Activated T-cell treated with anti-CD3 and anti-CD28 coated beads, Interleukin-2, amount 50 U/mL, for 4 hours (primary cell): ENCODE measurements at regions not wholly inside any gene's neighbourhood (a gene's known extent, or its start where the extent isn't known, plus 50 kb on each side); places are given as distances from the start of the nearest gene placed in this dataset.

Source experiments
- ATAC-seq, 2 donors: fragments of 200-7000 bp; cut with Tn5 transposase; one replicate each; pipeline ENCODE4 v1.10.0; 2021
- DNase-seq: peaks from one replicate; pipeline ENCODE4 v3.0.0-alpha.2; 2020
- H3K27me3 Mint-ChIP-seq: one replicate; pipeline ENCODE4 v1.8.0; 2021; ENCODE audit warnings: low read depth, mixed read lengths
- H3K36me3 Mint-ChIP-seq: one replicate; pipeline ENCODE4 v1.8.0; 2022; ENCODE audit warnings: mixed read lengths; ENCODE audit not compliant: insufficient read depth
- H3K4me1 Mint-ChIP-seq: one replicate; pipeline ENCODE4 v1.8.0; 2021; ENCODE audit warnings: low read depth, mixed read lengths
- H3K4me3 Mint-ChIP-seq: one replicate; pipeline ENCODE4 v1.8.0; 2021; ENCODE audit warnings: mild to moderate bottlenecking, moderate library complexity, mixed read lengths
- H3K9me3 Mint-ChIP-seq: one replicate; pipeline ENCODE4 v1.8.0; 2021; ENCODE audit warnings: mixed read lengths

DNA sequence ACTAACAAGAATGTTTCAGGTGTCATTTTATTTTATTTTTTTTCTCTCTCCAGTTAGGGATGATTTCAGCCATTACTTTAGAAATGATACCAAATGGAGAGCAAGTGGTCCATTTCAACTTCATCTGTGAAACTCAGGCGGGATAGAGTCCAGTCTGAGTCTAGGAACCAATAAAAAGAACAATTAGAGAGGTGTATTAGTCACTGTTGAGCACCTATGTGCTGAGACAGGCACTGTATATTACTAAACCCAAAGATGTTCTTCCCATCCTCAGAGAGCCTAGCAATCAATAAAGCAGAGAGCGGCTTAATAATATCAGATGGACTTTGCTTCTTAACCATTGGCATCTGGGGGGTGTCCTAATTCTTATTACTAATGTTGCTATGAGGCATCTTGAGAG, 410.3 kb upstream of the SLC24A2 start:
- H3K27me3 Mint-ChIP-seq, result no peaks in the 10 kb centered on the region
- H3K4me3 Mint-ChIP-seq, result no peak overlapping the region
- H3K36me3 Mint-ChIP-seq, result no peaks in the 10 kb centered on the region
- peaks cover 18% of the 10 kb centered on the region for H3K4me1 Mint-ChIP-seq
- peaks cover 9% of the 10 kb centered on the region for H3K9me3 Mint-ChIP-seq
- no peak for ATAC-seq
- no peak for DNase-seq

DNA sequence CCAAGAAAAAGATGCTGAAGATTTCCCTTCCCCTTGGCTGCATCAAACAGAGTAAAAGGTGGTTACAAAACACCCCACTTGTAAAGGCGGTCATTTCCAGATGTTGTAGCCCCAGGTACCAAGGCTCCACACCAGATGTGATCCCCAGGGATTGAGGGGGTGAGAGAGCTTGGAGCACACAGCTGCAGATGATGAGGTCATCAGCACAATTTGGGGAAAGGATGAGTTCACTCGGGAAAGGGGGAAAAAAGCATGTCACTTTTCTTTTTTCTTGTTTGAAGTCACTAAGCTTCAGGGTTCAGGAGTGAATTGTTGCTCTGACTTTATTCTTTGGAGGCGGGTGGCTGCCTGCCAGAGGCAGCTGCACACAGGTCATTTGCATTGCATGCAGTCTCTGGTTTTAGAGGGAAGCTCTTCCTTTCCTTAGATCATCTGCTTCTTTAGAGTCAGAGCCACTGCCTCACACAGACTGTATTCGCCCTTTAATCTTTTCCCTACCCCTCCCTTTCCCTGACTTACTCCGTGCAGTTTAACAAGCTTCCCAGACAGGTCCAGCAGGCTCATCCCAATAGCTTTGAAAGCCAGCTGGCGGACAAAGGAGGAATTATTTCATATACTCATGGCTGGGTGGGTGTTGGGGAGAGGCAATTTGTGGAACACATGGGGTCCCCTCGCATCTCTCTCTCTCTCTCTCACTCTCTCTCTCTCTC, 409.3 kb upstream of the SLC24A2 start:
- H3K4me1 Mint-ChIP-seq, result peaks cover 15% of the 10 kb centered on the region
- H3K9me3 Mint-ChIP-seq, result peaks cover 9% of the 10 kb centered on the region
- H3K4me3 Mint-ChIP-seq, result no peak overlapping the region
- no peak for ATAC-seq
- H3K36me3 Mint-ChIP-seq, result no peaks in the 10 kb centered on the region
- DNase-seq, result no peak
- no peaks in the 10 kb centered on the region for H3K27me3 Mint-ChIP-seq

DNA sequence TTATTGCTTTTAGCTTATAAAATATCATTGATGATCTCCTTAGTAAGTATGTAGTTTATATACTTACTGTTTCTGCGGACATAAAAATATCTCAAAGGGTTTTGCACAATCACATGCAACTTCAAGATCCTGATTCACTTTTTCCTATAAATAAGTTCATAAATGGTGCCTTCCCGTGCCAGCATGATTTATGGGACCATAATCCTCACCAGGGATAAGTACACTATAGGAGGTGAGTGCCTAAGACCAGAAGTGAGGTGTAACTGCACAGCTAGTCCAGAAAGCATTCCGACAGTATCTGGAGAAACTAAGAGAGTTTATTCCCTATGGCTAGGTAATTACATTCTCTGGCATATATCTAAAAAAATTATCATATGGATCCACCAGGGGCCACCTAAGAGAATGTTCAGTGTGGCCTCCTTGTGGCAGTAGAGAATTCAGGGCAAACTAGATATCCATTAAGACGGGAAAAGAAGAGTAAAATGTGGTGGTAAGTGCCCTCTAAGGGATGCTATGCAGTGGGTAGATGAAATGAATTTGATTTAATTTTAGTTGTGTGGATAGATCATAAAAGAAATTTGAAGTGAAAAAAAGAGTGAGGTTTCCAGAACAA, 402.5 kb upstream of the SLC24A2 start:
- H3K36me3 Mint-ChIP-seq, result no peaks in the 10 kb centered on the region
- H3K4me3 Mint-ChIP-seq, result no peak overlapping the region
- DNase-seq, result no peak
- no peak for ATAC-seq
- peaks cover 5% of the 10 kb centered on the region for H3K9me3 Mint-ChIP-seq
- H3K27me3 Mint-ChIP-seq, result no peaks in the 10 kb centered on the region
- peaks cover 5% of the 10 kb centered on the region for H3K4me1 Mint-ChIP-seq

DNA sequence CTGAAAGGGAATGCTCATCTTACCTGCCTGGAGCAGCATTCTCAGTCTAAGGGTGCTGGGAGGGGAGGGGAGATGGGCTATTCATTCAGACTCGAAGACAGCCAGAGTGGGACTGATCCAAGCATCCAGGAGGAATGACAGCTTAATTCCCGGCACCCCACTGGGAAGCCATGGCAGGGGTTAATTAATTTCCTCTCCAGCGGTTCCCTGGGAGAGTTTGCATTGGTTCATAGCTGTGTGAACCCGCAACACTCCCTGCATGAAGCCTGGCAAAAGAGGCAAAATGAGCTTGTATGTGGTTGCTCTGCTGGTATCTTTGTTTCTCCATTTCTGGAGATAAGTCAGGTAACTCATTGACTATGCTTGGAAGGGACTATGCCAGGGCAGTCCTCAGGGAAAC, 401.0 kb upstream of the SLC24A2 start:
- Mint-ChIP-seq H3K36me3 (no peaks in the 10 kb centered on the region), H3K4me3 (no peak overlapping the region), H3K9me3 (no peaks in the 10 kb centered on the region), H3K27me3 (no peaks in the 10 kb centered on the region), H3K4me1 (peaks cover 5% of the 10 kb centered on the region)
- DNase-seq, result no peak
- ATAC-seq, result no peak

DNA sequence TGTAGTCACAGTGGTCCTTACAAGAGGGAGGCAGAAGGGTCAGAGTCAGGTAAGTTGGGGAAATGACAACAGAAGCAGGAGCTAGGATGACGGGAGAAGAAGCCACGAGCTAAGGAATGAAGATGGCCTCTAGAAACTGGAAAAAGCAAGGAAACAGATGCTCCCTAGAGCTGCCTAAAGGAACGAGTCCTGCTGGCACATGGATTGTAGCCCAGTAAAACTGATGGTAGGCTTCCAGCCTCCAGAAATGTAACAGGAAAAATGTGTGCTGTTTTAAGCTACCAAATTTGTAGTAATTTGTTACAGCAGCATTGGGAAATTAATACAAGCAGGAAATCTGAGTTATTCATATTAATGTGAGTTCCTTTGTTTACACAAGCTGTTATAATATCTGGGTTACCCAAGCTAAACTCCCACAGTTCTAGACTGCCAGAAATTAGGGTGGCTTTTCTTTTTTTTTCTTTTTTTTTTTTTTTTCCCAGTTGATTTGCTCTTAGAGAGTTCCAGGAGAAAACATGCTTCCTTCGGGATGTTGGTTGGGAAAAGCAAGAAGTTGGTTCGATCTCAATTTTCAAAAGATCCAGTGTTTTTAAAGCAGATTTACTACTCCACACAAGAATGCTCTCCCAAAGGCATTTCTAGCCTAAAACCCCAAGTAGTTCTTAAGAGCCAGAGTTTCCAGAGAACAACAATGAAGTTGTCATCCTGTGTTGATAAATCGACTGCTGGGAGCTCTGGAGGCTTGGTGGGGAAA, 400.0 kb upstream of the SLC24A2 start:
- no peaks in the 10 kb centered on the region for H3K36me3 Mint-ChIP-seq
- no peak for ATAC-seq
- peaks cover 5% of the 10 kb centered on the region for H3K4me1 Mint-ChIP-seq
- no peak overlapping the region for H3K4me3 Mint-ChIP-seq
- DNase-seq, result no peak
- H3K27me3 Mint-ChIP-seq, result no peaks in the 10 kb centered on the region
- no peaks in the 10 kb centered on the region for H3K9me3 Mint-ChIP-seq

DNA sequence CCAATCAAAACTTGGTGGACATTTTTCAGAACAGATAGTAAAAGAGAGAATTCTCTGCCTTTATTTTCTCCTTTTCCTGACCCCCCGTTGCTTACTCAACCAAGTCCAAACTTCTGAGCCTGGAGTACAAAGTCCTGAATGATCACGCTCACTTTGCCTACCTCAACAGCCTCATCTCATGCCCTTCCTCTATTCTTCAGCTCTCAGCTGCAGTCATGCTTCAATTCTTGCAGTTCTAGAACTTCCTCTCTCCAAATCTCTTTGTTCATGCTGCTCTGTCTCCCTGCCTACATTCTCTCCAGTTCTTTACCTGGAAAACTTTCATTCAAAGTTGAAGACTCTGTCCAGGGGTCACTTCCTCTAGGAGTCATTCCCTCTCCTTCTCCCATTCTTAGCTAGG, 398.5 kb upstream of the SLC24A2 start:
- DNase-seq (no peak), ATAC-seq (no peak)
- H3K4me3 Mint-ChIP-seq, result no peak overlapping the region
- no peaks in the 10 kb centered on the region for H3K27me3 Mint-ChIP-seq
- H3K36me3 Mint-ChIP-seq, result no peaks in the 10 kb centered on the region
- H3K9me3 Mint-ChIP-seq, result no peaks in the 10 kb centered on the region
- peaks cover 5% of the 10 kb centered on the region for H3K4me1 Mint-ChIP-seq

DNA sequence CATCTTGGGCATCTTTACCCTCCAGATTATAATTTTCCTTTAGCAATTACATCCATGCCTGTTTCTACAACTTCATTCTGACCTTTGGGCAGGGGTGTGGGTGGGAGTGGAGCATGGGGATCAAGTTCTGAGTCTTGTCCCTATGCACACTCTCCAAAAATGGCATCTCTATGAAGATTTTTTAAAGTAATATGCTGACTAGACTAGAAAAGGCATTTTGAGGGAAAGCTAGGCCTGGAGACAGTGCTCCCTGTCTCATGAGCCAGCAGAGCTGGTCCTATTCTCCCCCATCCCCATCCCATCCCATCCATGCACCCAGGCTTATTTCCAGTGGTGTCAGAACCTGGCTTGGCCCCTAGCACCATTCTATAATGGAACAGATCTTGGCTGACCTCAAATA, 398.0 kb upstream of the SLC24A2 start:
- DNase-seq (no peak), ATAC-seq (no peak)
- Mint-ChIP-seq H3K4me3 (no peak overlapping the region), H3K9me3 (no peaks in the 10 kb centered on the region), H3K4me1 (peaks cover 6% of the 10 kb centered on the region), H3K36me3 (no peaks in the 10 kb centered on the region), H3K27me3 (no peaks in the 10 kb centered on the region)

DNA sequence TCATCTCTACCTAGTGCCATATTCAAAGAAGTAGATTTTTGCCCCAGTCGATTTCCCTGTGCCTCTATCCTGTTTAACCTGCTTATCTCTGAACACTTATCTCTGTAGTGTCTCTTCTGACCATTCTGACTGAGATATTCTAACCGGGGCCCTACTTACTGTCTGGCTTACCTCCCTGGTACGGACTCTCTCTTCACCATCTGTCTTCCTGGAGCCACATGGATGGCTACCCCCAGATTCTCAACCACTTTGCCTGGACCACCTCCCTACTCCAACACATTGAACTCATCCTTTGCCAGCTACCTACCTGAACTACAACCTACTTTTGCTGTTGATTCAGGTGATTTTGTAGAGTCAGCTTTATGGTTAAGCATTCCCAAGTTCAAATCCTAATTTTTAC, 397.4 kb upstream of the SLC24A2 start:
- no peaks in the 10 kb centered on the region for H3K9me3 Mint-ChIP-seq
- DNase-seq, result no peak
- H3K4me1 Mint-ChIP-seq, result peaks cover 12% of the 10 kb centered on the region
- ATAC-seq, result no peak
- no peak overlapping the region for H3K4me3 Mint-ChIP-seq
- H3K27me3 Mint-ChIP-seq, result no peaks in the 10 kb centered on the region
- no peaks in the 10 kb centered on the region for H3K36me3 Mint-ChIP-seq

DNA sequence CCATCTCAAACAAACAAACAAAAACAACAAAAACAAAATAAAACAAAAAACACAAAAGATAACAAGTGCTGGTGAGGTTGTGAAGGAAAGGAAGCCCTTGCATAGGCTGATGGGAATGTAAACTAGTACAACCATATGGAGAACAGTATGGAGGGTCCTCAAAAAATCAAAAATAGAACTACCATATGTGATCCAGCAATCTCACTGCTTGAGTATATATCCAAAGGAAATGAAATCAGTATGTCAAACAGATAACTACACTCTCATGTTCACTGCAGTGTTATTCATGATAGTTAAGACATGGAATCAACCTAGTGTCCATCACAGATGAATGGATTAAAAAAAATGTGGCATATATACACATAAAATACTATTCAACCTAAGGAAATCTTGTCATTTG, 395.7 kb upstream of the SLC24A2 start:
- ATAC-seq, result no peak
- Mint-ChIP-seq H3K4me1 (peaks cover 12% of the 10 kb centered on the region), H3K4me3 (no peak overlapping the region), H3K9me3 (no peaks in the 10 kb centered on the region), H3K36me3 (no peaks in the 10 kb centered on the region), H3K27me3 (no peaks in the 10 kb centered on the region)
- no peak for DNase-seq

DNA sequence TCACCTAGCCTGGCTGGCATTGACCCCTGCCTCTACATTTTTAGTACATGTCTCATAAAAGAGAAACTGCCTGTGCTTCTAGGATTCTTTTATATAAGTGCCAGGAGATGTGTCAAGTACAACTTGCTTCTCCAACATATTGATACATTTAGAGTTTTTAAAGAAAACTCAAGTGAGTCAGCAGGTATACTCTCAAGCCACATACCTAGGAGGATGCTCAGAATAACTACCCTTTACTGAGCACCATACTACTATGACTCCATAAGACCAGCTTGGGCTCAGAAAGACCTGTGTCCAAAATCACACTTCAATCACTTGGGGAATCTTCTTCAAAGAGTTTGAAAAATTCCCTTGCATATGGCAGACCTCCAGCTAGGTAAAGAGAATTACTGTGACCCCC, 389.8 kb upstream of the SLC24A2 start:
- peaks cover 7% of the 10 kb centered on the region for H3K4me1 Mint-ChIP-seq
- H3K27me3 Mint-ChIP-seq, result peaks cover 4% of the 10 kb centered on the region
- ATAC-seq, result no peak
- no peaks in the 10 kb centered on the region for H3K36me3 Mint-ChIP-seq
- DNase-seq, result no peak
- H3K9me3 Mint-ChIP-seq, result no peaks in the 10 kb centered on the region
- H3K4me3 Mint-ChIP-seq, result no peak overlapping the region

DNA sequence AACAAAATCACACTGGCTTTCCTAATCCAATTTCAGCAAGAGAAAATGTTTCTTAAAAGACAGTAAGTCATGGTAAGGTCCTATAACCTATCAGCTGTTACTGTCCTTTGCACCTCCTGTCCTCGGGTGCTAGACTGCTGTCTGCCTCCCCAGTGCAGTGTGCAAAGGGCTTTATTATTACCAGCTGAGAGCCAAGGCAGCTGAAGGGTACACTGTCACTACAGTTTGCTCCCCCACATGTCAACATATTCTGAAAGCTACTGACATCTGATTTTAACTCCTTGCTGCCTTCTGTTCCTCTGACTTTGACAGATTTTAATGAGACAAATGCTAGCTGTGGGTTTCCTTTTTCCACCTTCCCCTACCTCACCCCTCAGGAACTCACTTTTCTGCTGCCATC, 389.4 kb upstream of the SLC24A2 start:
- Mint-ChIP-seq H3K36me3 (no peaks in the 10 kb centered on the region), H3K27me3 (peaks cover 4% of the 10 kb centered on the region), H3K4me3 (no peak overlapping the region), H3K4me1 (peaks cover 7% of the 10 kb centered on the region), H3K9me3 (no peaks in the 10 kb centered on the region)
- no peak for DNase-seq
- no peak for ATAC-seq

DNA sequence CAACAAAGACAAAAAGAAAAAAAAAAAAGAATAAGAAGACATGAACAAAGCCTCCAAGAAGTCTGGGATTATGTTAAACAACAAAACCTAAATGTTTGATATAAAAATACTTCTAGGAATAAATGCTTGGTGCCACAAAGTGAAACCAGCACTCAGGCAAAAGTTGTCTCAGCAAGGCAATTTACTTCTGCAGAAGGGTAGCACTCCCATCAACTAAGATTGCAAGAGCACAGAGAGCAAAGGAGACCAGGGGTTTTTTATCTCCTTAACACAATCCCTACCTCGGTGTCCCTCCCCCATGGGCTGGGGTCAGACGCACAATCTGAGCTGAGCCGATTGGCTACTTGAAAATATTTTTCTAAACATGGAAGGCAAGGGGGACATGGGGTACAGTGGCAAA, 381.3 kb upstream of the SLC24A2 start:
- H3K4me3 Mint-ChIP-seq, result no peak overlapping the region
- DNase-seq (no peak), ATAC-seq (no peak)
- H3K27me3 Mint-ChIP-seq, result no peaks in the 10 kb centered on the region
- H3K36me3 Mint-ChIP-seq, result peaks cover 10% of the 10 kb centered on the region
- H3K9me3 Mint-ChIP-seq, result peaks cover 52% of the 10 kb centered on the region
- H3K4me1 Mint-ChIP-seq, result no peaks in the 10 kb centered on the region

DNA sequence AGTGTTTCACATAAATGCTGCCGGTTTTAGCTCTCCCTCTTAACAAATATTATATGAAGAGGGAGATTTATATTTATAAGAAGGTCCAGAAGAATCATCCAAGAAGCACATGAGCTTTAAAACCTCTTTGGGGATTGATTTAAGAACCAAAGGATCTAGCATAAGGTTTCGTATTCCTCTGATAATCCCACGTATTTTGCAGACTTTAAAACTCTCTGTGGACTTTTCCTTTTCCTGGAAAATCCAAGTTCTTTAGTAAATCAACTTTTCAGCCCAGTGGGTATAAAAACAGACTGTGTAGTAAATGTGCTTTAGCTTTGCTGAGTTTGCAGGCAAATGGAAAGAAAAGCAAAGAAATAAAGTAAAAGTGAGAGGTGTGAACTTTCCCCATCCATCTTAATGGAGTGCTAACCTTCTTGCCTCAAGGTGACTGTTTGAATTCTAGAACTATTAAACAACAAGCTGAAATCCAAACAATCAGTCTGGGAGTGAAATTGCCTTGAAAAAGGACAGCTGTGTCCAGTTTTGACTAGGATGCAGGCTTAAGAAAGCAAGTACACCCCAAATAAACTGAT, 363.4 kb upstream of the SLC24A2 start:
- DNase-seq (no peak), ATAC-seq (no peak)
- no peaks in the 10 kb centered on the region for H3K9me3 Mint-ChIP-seq
- no peaks in the 10 kb centered on the region for H3K36me3 Mint-ChIP-seq
- no peak overlapping the region for H3K4me3 Mint-ChIP-seq
- H3K4me1 Mint-ChIP-seq, result no peaks in the 10 kb centered on the region
- peaks cover 7% of the 10 kb centered on the region for H3K27me3 Mint-ChIP-seq

DNA sequence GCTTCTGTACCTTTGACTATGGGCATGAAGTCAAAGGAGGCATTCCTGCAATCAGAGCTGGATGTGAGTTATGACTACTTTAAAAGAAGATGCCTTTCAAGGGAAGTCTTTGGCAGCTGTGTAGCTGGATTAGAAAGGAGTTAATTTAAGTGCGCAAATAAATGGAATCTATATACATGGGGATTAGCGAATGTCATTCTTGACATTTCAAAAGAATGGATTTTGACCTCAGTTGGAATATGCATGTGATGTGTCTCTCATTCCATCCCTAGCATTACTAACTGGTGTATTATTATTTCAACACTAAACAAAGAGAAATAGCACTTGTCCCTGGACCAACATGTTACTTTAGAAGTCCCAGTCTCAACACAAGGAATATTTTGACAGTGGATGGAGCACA, 359.6 kb upstream of the SLC24A2 start:
- ATAC-seq, result no peak
- Mint-ChIP-seq H3K4me1 (peaks cover 2% of the 10 kb centered on the region), H3K9me3 (no peaks in the 10 kb centered on the region), H3K36me3 (no peaks in the 10 kb centered on the region), H3K4me3 (no peak overlapping the region), H3K27me3 (peaks cover 5% of the 10 kb centered on the region)
- DNase-seq, result no peak

DNA sequence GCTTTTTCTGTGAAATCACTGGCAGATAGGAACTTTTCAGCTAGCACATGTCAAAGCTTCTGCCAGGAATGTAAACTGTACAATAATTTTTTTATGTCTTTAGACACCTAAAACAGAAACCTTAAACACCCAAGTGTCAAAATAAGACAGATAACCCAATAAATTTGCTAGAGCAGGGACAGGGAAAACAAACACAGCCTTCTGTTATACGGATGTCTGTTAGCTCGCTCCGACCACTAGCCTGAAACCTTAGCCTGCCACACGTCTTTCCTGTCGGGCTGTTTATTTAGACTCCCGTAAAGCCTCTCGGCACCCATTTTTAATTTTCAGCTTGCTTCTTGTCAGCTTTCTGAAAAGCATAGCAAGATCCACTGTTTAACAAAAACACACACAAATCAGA, 355.4 kb upstream of the SLC24A2 start:
- Mint-ChIP-seq H3K4me1 (peaks cover 2% of the 10 kb centered on the region), H3K9me3 (no peaks in the 10 kb centered on the region), H3K36me3 (no peaks in the 10 kb centered on the region), H3K4me3 (no peak overlapping the region), H3K27me3 (peaks cover 3% of the 10 kb centered on the region)
- ATAC-seq (no peak), DNase-seq (no peak)
